Gastroesophageal sphincter (tissue), 4 donors: ENCODE measurements at regions not wholly inside any gene's neighbourhood (a gene's known extent, or its start where the extent isn't known, plus 50 kb on each side); places are given as distances from the start of the nearest gene placed in this dataset.

Source experiments
- ATAC-seq: fragments of 150-250 bp; one replicate; pipeline ENCODE4 v1.9.1; 2016; ENCODE audit warnings: mild to moderate bottlenecking, moderate library complexity
- H3K27ac ChIP-seq, 4 donors: fragments of 200-600 bp; sonication (generic) in 3 of 4; 1 replicate in 3 of 4; 2 replicates in 1 of 4; pipeline ENCODE4 v1.5.1; 2016 to 2019
- H3K27me3 ChIP-seq: fragments of 200-600 bp; sonication (generic); one replicate; pipeline ENCODE4 v1.5.1; 2019
- H3K36me3 ChIP-seq, 2 donors: fragments of 200-600 bp; sonication (generic); one replicate each; pipeline ENCODE4 v1.5.1; 2019; ENCODE audit warnings: control low read depth in 1 of 2
- H3K4me1 ChIP-seq, 3 donors: fragments of 200-600 bp; sonication (generic); 1 replicate in 2 of 3; 2 replicates in 1 of 3; pipeline ENCODE4 v1.5.1; 2016 to 2019; ENCODE audit warnings: control low read depth in 2 of 3
- H3K4me3 ChIP-seq, 2 donors: fragments of 200-600 bp; sonication (generic); one replicate each; pipeline ENCODE4 v1.5.1; 2019; ENCODE audit warnings: mild to moderate bottlenecking in 1 of 2, moderate library complexity in 1 of 2
- H3K9me3 ChIP-seq, 3 donors: fragments of 200-600 bp; sonication (generic); one replicate each; pipeline ENCODE4 v1.5.1; 2017 to 2019; ENCODE audit warnings: control low read depth in 2 of 3
- CTCF ChIP-seq, 4 experiments: fragments of 200-600 bp in 2 of 4; fragments of 450-650 bp in 2 of 4; sonication (generic) in 1 of 4; IDR thresholded peaks; one replicate each; pipeline ENCODE4 v1.5.1; 2017 to 2019; ENCODE audit warnings: antibody characterized with exemption in 4 of 4, mild to moderate bottlenecking in 2 of 4, moderate library complexity in 2 of 4
- EP300 ChIP-seq: sonication (generic); formaldehyde crosslinking; IDR thresholded peaks from one replicate; pipeline ENCODE4 v1.6.1; 2017; ENCODE audit warnings: antibody characterized with exemption, mild to moderate bottlenecking
- POLR2A ChIP-seq, 2 donors: fragments of 450-650 bp; IDR thresholded peaks; one replicate each; pipeline ENCODE4 v1.6.1; 2017; ENCODE audit warnings: antibody characterized with exemption in 2 of 2, mild to moderate bottlenecking in 2 of 2, moderate library complexity in 1 of 2
- POLR2AphosphoS5 ChIP-seq: sonication (generic); formaldehyde crosslinking; IDR thresholded peaks from one replicate; pipeline ENCODE4 v1.6.1; 2017; ENCODE audit warnings: antibody characterized with exemption
- WGBS, 2 donors: methylation state at CpG; one replicate each; pipeline ENCODE4 v1.1.5; 2018; ENCODE audit warnings: low coverage in 1 of 2; 5-methylcytosine and 5-hydroxymethylcytosine counted together

- Histone ChIP-seq H3K4me1 (peaks cover 12 to 49% (median 27%) of the 10 kb centered on the region in 3 donors), H3K36me3 (no peaks in the 10 kb centered on the region), H3K4me3 (no peak overlapping the region), H3K9me3 (no peaks in the 10 kb centered on the region), H3K27ac (peak overlapping the region; percentile 0 to 96 (median 16)), H3K27me3 (no peaks in the 10 kb centered on the region)
- 89% methylated on average over 4 of the region's 4 CpGs for WGBS, 2 donors
- no peak for ATAC-seq
- TF ChIP-seq POLR2AphosphoS5 (no peak), POLR2A (IDR thresholded peaks at IDR 0.05) (no peak), CTCF (IDR thresholded peaks at IDR 0.05) (no peak), EP300 (no peak)
Measured at GRCh38 chr5:67263656-67264408, 67.2 kb upstream of the CD180 start.

DNA sequence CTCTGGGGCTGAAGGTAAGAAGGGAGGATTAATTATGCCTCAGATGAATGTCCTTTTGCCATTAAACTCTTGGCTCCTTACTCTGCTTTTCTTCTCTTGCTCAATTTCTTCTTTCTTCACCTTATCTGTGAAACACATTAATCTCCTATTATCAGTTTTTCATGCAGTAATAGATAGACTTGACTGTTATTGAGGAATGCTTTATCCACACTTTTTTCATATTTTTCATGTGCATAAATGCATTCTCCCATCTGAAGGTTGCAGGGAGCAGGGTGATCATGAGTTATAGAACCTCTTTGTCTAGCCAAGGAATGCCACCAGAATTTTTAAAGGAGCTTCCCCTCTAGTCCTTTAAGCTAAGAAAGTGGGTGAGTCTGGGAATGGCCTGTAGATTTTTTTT, 66.4 kb upstream of the CD180 start:
- no peaks in the 10 kb centered on the region for H3K27me3 ChIP-seq
- no peak for ATAC-seq
- H3K4me1 ChIP-seq, result peaks cover 13 to 48% (median 27%) of the 10 kb centered on the region in 3 donors
- no peak for TF ChIP-seq POLR2AphosphoS5
- no peak for TF ChIP-seq CTCF (IDR thresholded peaks at IDR 0.05)
- TF ChIP-seq EP300, result no peak
- no peak for TF ChIP-seq POLR2A (IDR thresholded peaks at IDR 0.05)
- no peaks in the 10 kb centered on the region for H3K9me3 ChIP-seq
- peak overlapping the region; percentile 8 to 96 (median 26) for H3K27ac ChIP-seq
- no peaks in the 10 kb centered on the region for H3K36me3 ChIP-seq
- no peak overlapping the region for H3K4me3 ChIP-seq

GRCh38 chr5:67262206-67262605, 65.6 kb upstream of the CD180 start:
- H3K4me3 ChIP-seq, result no peak overlapping the region
- peaks cover 8 to 48% (median 23%) of the 10 kb centered on the region in 3 donors for H3K4me1 ChIP-seq
- H3K27ac ChIP-seq, result peak overlapping the region in 2 of 4 donors; percentile 24 to 96
- H3K36me3 ChIP-seq, result no peaks in the 10 kb centered on the region
- H3K27me3 ChIP-seq, result no peaks in the 10 kb centered on the region
- ATAC-seq, result no peak
- TF ChIP-seq CTCF (IDR thresholded peaks at IDR 0.05), result no peak
- WGBS, 2 donors, result 71 to 78% methylated on average over 4 to 5 of the region's 5 CpGs
- H3K9me3 ChIP-seq, result no peaks in the 10 kb centered on the region

- no peak for ATAC-seq
- WGBS, 2 donors, result 85% methylated on average over 5 of the region's 5 CpGs
- H3K9me3 ChIP-seq, result no peaks in the 10 kb centered on the region
- no peaks in the 10 kb centered on the region for H3K27me3 ChIP-seq
- H3K36me3 ChIP-seq, result no peaks in the 10 kb centered on the region
- TF ChIP-seq EP300 (no peak), CTCF (IDR thresholded peaks at IDR 0.05) (no peak), POLR2AphosphoS5 (no peak), POLR2A (IDR thresholded peaks at IDR 0.05) (no peak)
- peak overlapping the region in 1 of 4 donors; percentile 88 for H3K27ac ChIP-seq
- peaks cover 5 to 58% (median 23%) of the 10 kb centered on the region in 3 donors for H3K4me1 ChIP-seq
- H3K4me3 ChIP-seq, result no peak overlapping the region
Measured at GRCh38 chr5:67259548-67260215, 63.1 kb upstream of the CD180 start.

GRCh38 chr5:67257500-67257899, 60.9 kb upstream of the CD180 start:
- Histone ChIP-seq H3K27me3 (no peaks in the 10 kb centered on the region), H3K36me3 (no peaks in the 10 kb centered on the region), H3K4me1 (peaks cover 5 to 41% (median 22%) of the 10 kb centered on the region in 3 donors), H3K27ac (peak overlapping the region; percentile 80 to 99 (median 87)), H3K4me3 (no peak overlapping the region), H3K9me3 (no peaks in the 10 kb centered on the region)
- ATAC-seq, result peak; percentile 77
- 72 to 100% methylated on average over 1 to 2 of the region's 2 CpGs for WGBS, 2 donors
- TF ChIP-seq EP300, result peak; percentile 62
- peak; percentile 87 for TF ChIP-seq POLR2AphosphoS5
- TF ChIP-seq POLR2A (IDR thresholded peaks at IDR 0.05), result no peak
- no peak for TF ChIP-seq CTCF (IDR thresholded peaks at IDR 0.05)
